GM12878 (cell line): ENCODE measurements at regions not wholly inside any gene's neighbourhood (a gene's known extent, or its start where the extent isn't known, plus 50 kb on each side); places are given as distances from the start of the nearest gene placed in this dataset.

Experiments
- ATAC-seq: fragments of 200-7000 bp; cut with Tn5 transposase; 3 replicates; pipeline ENCODE4 v1.9.1; 2020; ENCODE audit warnings: mild to moderate bottlenecking, moderate library complexity
- BruUV-seq: library from RNA; stranded (reverse); fragments of 400-500 nt; replicated peaks from 2 replicates; lab custom pipeline; 2021; lab: Mats Ljungman, UMichigan
- CTCF ChIA-PET: fragments of 300-600 bp; sonication (Branson Sonifier 250); formaldehyde crosslinking; extraction: SDS; loops from one replicate; lab custom pipeline; 2021; ENCODE audit warnings: inconsistent platforms; lab: Yijun Ruan, JAX
- POLR2A ChIA-PET: fragments of 350-600 bp; formaldehyde crosslinking; extraction: SDS; loops from one replicate; lab custom pipeline; 2021; ENCODE audit warnings: inconsistent platforms; lab: Charles Lee
- RAD21 ChIA-PET: fragments of 300-600 bp; sonication (Branson Sonifier 250); formaldehyde crosslinking; loops from one replicate; lab custom pipeline; 2023; ENCODE audit warnings: antibody characterized with exemption; ENCODE audit not compliant: unreplicated experiment; lab: Charles Lee
- SMC1A ChIA-PET: fragments of 300-600 bp; sonication (Branson Sonifier 250); formaldehyde crosslinking; loops from one replicate; lab custom pipeline; 2023; ENCODE audit not compliant: unreplicated experiment, uncharacterized antibody; lab: Charles Lee
- DNase-seq: peaks from one replicate; pipeline ENCODE4 v3.0.0-alpha.2; 2011; ENCODE audit warnings: low read depth, low spot score
- FAIRE-seq: peaks from 3 replicates; lab custom pipeline; 2011; peaks lifted over from hg19 to GRCh38; lab: Jason Lieb, UNC
- H2AFZ ChIP-seq: 2 replicates; pipeline ENCODE4 v1.6.0; 2011; ENCODE audit warnings: low read depth, low read length, control low read depth; ENCODE audit not compliant: control insufficient read depth
- H3K27ac ChIP-seq: 2 replicates; pipeline ENCODE4 v1.5.1; 2011; ENCODE audit warnings: control low read depth; ENCODE audit not compliant: control insufficient read depth, insufficient read depth
- H3K27me3 ChIP-seq, 2 experiments: replicated peaks in 1 of 2; 2 replicates each; pipeline versions ENCODE4 v1.6.0 to v1.6.1; 2011; ENCODE audit warnings: low read length in 1 of 2; ENCODE audit not compliant: control insufficient read depth in 2 of 2, insufficient read depth in 2 of 2
- H3K36me3 ChIP-seq, 2 experiments: 2 replicates each; pipeline ENCODE4 v1.5.1; 2011; ENCODE audit warnings: low read length in 1 of 2; ENCODE audit not compliant: control insufficient read depth in 2 of 2, insufficient read depth in 2 of 2
- H3K4me1 ChIP-seq: 2 replicates; pipeline ENCODE4 v1.6.1; 2011; ENCODE audit warnings: mild to moderate bottlenecking, low read length, moderate library complexity, mixed read lengths; ENCODE audit not compliant: control insufficient read depth, insufficient read depth
- H3K4me2 ChIP-seq: 2 replicates; pipeline ENCODE4 v1.6.0; 2011; ENCODE audit warnings: control low read depth; ENCODE audit not compliant: control insufficient read depth, insufficient read depth
- H3K4me3 ChIP-seq: fragments of 200-600 bp; sonication (generic); 2 replicates; pipeline ENCODE4 v1.5.1; 2016
- H3K79me2 ChIP-seq: 2 replicates; pipeline ENCODE4 v1.6.0; 2011; ENCODE audit warnings: low read length; ENCODE audit not compliant: control insufficient read depth, insufficient read depth
- H3K9ac ChIP-seq: 2 replicates; pipeline ENCODE4 v1.8.0; 2011; ENCODE audit warnings: low read length, control low read depth, mixed read lengths; ENCODE audit not compliant: control insufficient read depth, insufficient read depth
- H3K9me3 ChIP-seq: replicated peaks from 3 replicates; pipeline ENCODE4 v1.5.1; 2011; ENCODE audit warnings: mild to moderate bottlenecking, low read length; ENCODE audit not compliant: control insufficient read depth, insufficient read depth
- H4K20me1 ChIP-seq: 2 replicates; pipeline ENCODE4 v1.6.0; 2011; ENCODE audit not compliant: control insufficient read depth, insufficient read depth
- WGBS: methylation state at CpG from one replicate; pipeline ENCODE4 v1.1.6; 2016; ENCODE audit warnings: low lambda C conversion rate; ENCODE audit not compliant: insufficient replicate concordance, insufficient coverage; ENCODE audit errors: missing lambda C conversion rate; 5-methylcytosine and 5-hydroxymethylcytosine counted together
- in situ Hi-C: fragments of 300-500 bp; cut with MboI; formaldehyde crosslinking; loops from 9 replicates; pipeline ENCODE4 v1.14.3; 2018; ENCODE audit warnings: mixed read lengths
- intact Hi-C: fragments of 100-400 bp; cut with micrococcal nuclease; formaldehyde crosslinking; loops from one replicate; pipeline ENCODE4 v1.14.2; 2022; ENCODE audit not compliant: unreplicated experiment
- TF ChIP-seq, protein P1 (sequence below): fragments of 450-650 bp; IDR thresholded peaks from 2 replicates; pipeline ENCODE4 v1.6.1; 2017; ENCODE audit warnings: mild to moderate bottlenecking, moderate library complexity
- TF ChIP-seq, protein P2 (sequence below): IDR thresholded peaks from 2 replicates; pipeline ENCODE4 v1.6.1; 2012; ENCODE audit warnings: mild to moderate bottlenecking, low read depth, low read length

DNA sequence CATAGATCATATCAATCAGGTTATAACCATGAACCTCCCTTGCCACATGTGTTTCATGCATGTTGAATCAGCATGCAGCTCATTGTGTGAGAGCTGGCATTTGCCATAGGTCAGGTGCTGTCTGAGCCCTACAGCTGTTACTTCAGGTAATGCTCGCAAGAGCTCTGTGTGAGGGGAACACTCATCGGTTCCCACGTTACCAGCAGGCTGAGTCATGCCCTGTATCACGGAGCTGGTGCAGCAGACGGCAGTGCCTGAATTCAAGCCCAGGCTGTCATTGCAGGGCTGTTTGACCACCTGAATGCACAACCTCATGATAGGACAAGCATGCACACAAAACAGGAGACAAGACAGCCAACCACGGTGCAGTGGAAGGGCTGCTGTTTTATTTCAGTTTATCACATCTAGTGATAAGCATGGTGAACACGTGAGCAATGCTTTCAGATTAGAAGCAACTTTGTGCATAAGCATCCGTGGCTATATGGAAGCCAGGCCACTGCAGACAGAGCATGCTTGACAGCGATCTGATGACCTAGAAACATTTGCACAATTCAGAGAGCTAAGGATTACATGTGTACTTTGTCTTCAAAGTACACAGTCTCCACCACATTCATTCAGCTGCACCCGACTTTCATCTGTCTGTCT lies 56.4 kb upstream of the PFKP start:
- Histone ChIP-seq H4K20me1 (no peaks in the 10 kb centered on the region), H3K27me3 (peaks cover 0 to 11% of the 10 kb centered on the region in 2 experiments; a peak in 2 of 4 replicates), H3K9ac (no peak overlapping the region), H3K4me1 (peaks cover 7% of the 10 kb centered on the region), H3K79me2 (no peaks in the 10 kb centered on the region), H3K4me2 (no peak overlapping the region), H3K27ac (no peak overlapping the region), H3K36me3 (no peaks in the 10 kb centered on the region), H3K9me3 (no peaks in the 10 kb centered on the region), H2AFZ (no peak overlapping the region), H3K4me3 (no peak overlapping the region)
- CTCF ChIA-PET: interaction anchor here (1.5 kb wide), 1 partner anchor 10 kb away, joined by 4 read pairs; no protein-coding TSS in a partner anchor
- BruUV-seq: no TSS peak
- FAIRE-seq (no peak), ATAC-seq (no peak), DNase-seq (no peak)
- POLR2A ChIA-PET: no interaction called here
- intact Hi-C loops (no loop called here), in situ Hi-C loops (no loop called here)
- TF ChIP-seq, protein P1, sequence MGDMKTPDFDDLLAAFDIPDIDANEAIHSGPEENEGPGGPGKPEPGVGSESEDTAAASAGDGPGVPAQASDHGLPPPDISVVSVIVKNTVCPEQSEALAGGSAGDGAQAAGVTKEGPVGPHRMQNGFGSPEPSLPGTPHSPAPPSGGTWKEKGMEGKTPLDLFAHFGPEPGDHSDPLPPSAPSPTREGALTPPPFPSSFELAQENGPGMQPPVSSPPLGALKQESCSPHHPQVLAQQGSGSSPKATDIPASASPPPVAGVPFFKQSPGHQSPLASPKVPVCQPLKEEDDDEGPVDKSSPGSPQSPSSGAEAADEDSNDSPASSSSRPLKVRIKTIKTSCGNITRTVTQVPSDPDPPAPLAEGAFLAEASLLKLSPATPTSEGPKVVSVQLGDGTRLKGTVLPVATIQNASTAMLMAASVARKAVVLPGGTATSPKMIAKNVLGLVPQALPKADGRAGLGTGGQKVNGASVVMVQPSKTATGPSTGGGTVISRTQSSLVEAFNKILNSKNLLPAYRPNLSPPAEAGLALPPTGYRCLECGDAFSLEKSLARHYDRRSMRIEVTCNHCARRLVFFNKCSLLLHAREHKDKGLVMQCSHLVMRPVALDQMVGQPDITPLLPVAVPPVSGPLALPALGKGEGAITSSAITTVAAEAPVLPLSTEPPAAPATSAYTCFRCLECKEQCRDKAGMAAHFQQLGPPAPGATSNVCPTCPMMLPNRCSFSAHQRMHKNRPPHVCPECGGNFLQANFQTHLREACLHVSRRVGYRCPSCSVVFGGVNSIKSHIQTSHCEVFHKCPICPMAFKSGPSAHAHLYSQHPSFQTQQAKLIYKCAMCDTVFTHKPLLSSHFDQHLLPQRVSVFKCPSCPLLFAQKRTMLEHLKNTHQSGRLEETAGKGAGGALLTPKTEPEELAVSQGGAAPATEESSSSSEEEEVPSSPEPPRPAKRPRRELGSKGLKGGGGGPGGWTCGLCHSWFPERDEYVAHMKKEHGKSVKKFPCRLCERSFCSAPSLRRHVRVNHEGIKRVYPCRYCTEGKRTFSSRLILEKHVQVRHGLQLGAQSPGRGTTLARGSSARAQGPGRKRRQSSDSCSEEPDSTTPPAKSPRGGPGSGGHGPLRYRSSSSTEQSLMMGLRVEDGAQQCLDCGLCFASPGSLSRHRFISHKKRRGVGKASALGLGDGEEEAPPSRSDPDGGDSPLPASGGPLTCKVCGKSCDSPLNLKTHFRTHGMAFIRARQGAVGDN: no peak
- TF ChIP-seq, protein P2, sequence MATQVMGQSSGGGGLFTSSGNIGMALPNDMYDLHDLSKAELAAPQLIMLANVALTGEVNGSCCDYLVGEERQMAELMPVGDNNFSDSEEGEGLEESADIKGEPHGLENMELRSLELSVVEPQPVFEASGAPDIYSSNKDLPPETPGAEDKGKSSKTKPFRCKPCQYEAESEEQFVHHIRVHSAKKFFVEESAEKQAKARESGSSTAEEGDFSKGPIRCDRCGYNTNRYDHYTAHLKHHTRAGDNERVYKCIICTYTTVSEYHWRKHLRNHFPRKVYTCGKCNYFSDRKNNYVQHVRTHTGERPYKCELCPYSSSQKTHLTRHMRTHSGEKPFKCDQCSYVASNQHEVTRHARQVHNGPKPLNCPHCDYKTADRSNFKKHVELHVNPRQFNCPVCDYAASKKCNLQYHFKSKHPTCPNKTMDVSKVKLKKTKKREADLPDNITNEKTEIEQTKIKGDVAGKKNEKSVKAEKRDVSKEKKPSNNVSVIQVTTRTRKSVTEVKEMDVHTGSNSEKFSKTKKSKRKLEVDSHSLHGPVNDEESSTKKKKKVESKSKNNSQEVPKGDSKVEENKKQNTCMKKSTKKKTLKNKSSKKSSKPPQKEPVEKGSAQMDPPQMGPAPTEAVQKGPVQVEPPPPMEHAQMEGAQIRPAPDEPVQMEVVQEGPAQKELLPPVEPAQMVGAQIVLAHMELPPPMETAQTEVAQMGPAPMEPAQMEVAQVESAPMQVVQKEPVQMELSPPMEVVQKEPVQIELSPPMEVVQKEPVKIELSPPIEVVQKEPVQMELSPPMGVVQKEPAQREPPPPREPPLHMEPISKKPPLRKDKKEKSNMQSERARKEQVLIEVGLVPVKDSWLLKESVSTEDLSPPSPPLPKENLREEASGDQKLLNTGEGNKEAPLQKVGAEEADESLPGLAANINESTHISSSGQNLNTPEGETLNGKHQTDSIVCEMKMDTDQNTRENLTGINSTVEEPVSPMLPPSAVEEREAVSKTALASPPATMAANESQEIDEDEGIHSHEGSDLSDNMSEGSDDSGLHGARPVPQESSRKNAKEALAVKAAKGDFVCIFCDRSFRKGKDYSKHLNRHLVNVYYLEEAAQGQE: no peak
- RAD21 ChIA-PET: no interaction called here
- 38% methylated on average over 10 of the region's 10 CpGs for WGBS
- SMC1A ChIA-PET: no interaction called here
